H1 (cell line): ENCODE measurements at regions not wholly inside any gene's neighbourhood (a gene's known extent, or its start where the extent isn't known, plus 50 kb on each side); places are given as distances from the start of the nearest gene placed in this dataset.

Experiments used
- CTCF ChIA-PET: fragments of 300-600 bp; sonication (Branson Sonifier 250); formaldehyde crosslinking; loops from one replicate; lab custom pipeline; 2021; ENCODE audit not compliant: partially characterized antibody; lab: Charles Lee
- POLR2A ChIA-PET: fragments of 300-600 bp; sonication (Branson Sonifier 250); formaldehyde crosslinking; loops from one replicate; lab custom pipeline; 2021; ENCODE audit warnings: inconsistent platforms; ENCODE audit not compliant: partially characterized antibody; lab: Charles Lee
- DNase-seq, 2 experiments: peaks; one replicate each; pipeline versions ENCODE4 v3.0.0 to v3.0.0-alpha.2; 2010 to 2022; ENCODE audit warnings: low spot score in 2 of 2, low read depth in 1 of 2, mixed read lengths in 1 of 2
- FAIRE-seq: peaks from 2 replicates; lab custom pipeline; 2011; peaks lifted over from hg19 to GRCh38; lab: Jason Lieb, UNC
- H2AFZ ChIP-seq: 2 replicates; pipeline ENCODE4 v1.8.1; 2012; ENCODE audit warnings: low read length, inconsistent platforms
- H2AK5ac ChIP-seq: 2 replicates; pipeline ENCODE4 v1.6.1; 2013; ENCODE audit warnings: low read depth, low read length
- H2BK120ac ChIP-seq: replicated peaks from 2 replicates; pipeline ENCODE3; 2013; ENCODE audit warnings: low read depth, low read length, inconsistent platforms
- H2BK12ac ChIP-seq: 2 replicates; pipeline ENCODE4 v1.6.1; 2013; ENCODE audit warnings: low read depth, low read length
- H2BK15ac ChIP-seq: 2 replicates; pipeline ENCODE4 v1.6.1; 2013; ENCODE audit warnings: low read length
- H2BK20ac ChIP-seq: 2 replicates; pipeline ENCODE4 v1.6.1; 2013; ENCODE audit warnings: low read length
- H2BK5ac ChIP-seq: 2 replicates; pipeline ENCODE4 v1.6.1; 2013; ENCODE audit warnings: low read depth, low read length
- H3K14ac ChIP-seq: 2 replicates; pipeline ENCODE4 v1.6.1; 2013; ENCODE audit warnings: inconsistent platforms; ENCODE audit not compliant: insufficient read length
- H3K18ac ChIP-seq: 2 replicates; pipeline ENCODE4 v1.6.1; 2013; ENCODE audit warnings: low read length; ENCODE audit errors: extremely low read depth
- H3K23ac ChIP-seq: 2 replicates; pipeline ENCODE4 v1.6.1; 2013; ENCODE audit warnings: inconsistent platforms; ENCODE audit not compliant: insufficient read length
- H3K23me2 ChIP-seq: 2 replicates; pipeline ENCODE4 v1.6.1; 2013; ENCODE audit warnings: low read depth, low read length
- H3K27ac ChIP-seq: 2 replicates; pipeline ENCODE4 v1.6.1; 2011; ENCODE audit warnings: low read depth, low read length, inconsistent platforms
- H3K27me3 ChIP-seq, 4 experiments: replicated peaks in 1 of 4; 1 replicate in 1 of 4; 2 replicates in 3 of 4; pipeline versions ENCODE4 v1.6.1 to v1.8.1; 2011 to 2013; ENCODE audit warnings: low read length in 3 of 4, mild to moderate bottlenecking in 3 of 4, inconsistent platforms in 2 of 4, mixed read lengths in 2 of 4, moderate library complexity in 1 of 4; ENCODE audit not compliant: control insufficient read depth in 3 of 4, insufficient read depth in 3 of 4; ENCODE audit errors: extremely low read depth in 1 of 4
- H3K36me3 ChIP-seq, 4 experiments: 2 replicates each; pipeline versions ENCODE4 v1.6.1 to v1.8.1; 2011 to 2013; ENCODE audit warnings: mild to moderate bottlenecking in 4 of 4, low read length in 3 of 4, moderate library complexity in 2 of 4, control low read depth in 1 of 4, inconsistent platforms in 1 of 4; ENCODE audit not compliant: insufficient read depth in 4 of 4, control insufficient read depth in 2 of 4
- H3K4ac ChIP-seq: replicated peaks from 2 replicates; pipeline ENCODE3; 2013; ENCODE audit warnings: low read length, low read depth, mixed read lengths, inconsistent platforms; ENCODE audit not compliant: insufficient read length
- H3K4me1 ChIP-seq, 4 experiments: replicated peaks in 1 of 4; 1 replicate in 1 of 4; 2 replicates in 3 of 4; pipeline versions ENCODE4 v1.6.1 to v1.8.1; 2011 to 2013; ENCODE audit warnings: low read length in 3 of 4, inconsistent platforms in 2 of 4, mixed read lengths in 1 of 4; ENCODE audit not compliant: insufficient read depth in 4 of 4, control insufficient read depth in 3 of 4
- H3K4me2 ChIP-seq, 2 experiments: 2 replicates each; pipeline versions ENCODE4 v1.6.1 to v1.8.1; 2011 to 2013; ENCODE audit warnings: low read depth in 2 of 2, low read length in 2 of 2, control low read depth in 1 of 2, inconsistent platforms in 1 of 2, mild to moderate bottlenecking in 1 of 2; ENCODE audit not compliant: insufficient read depth in 1 of 2
- H3K4me3 ChIP-seq, 4 experiments: fragments of 200-600, 300-600 bp in 1 of 4; sonication (generic), shearing (Covaris generic), sonication (Bioruptor Twin) in 1 of 4; 2 replicates each; pipeline versions ENCODE4 v1.5.1 to v1.8.1; 2011 to 2016; ENCODE audit warnings: low read length in 4 of 4, low read depth in 3 of 4, control low read depth in 2 of 4, inconsistent platforms in 2 of 4, mild to moderate bottlenecking in 2 of 4, mixed read lengths in 1 of 4, moderate library complexity in 1 of 4; ENCODE audit not compliant: insufficient read depth in 2 of 4; ENCODE audit errors: extremely low read depth in 1 of 4
- H3K56ac ChIP-seq: replicated peaks from 2 replicates; pipeline ENCODE3; 2013; ENCODE audit warnings: low read depth, mild to moderate bottlenecking, mixed read lengths, low read length, inconsistent platforms; ENCODE audit not compliant: insufficient read length
- H3K79me1 ChIP-seq: 2 replicates; pipeline ENCODE4 v1.6.1; 2013; ENCODE audit warnings: low read depth, low read length, control low read depth
- H3K79me2 ChIP-seq, 2 experiments: 2 replicates each; pipeline versions ENCODE4 v1.6.1 to v1.8.1; 2012 to 2013; ENCODE audit warnings: low read length in 2 of 2, mild to moderate bottlenecking in 2 of 2, inconsistent platforms in 1 of 2; ENCODE audit not compliant: insufficient read depth in 2 of 2, control insufficient read depth in 1 of 2
- H3K9ac ChIP-seq, 4 experiments: replicated peaks in 1 of 4; 1 replicate in 1 of 4; 2 replicates in 3 of 4; pipeline versions ENCODE4 v1.6.1 to v1.8.1; 2011 to 2013; ENCODE audit warnings: low read depth in 3 of 4, low read length in 3 of 4, control low read depth in 2 of 4, mild to moderate bottlenecking in 2 of 4, moderate library complexity in 2 of 4, inconsistent platforms in 1 of 4; ENCODE audit errors: extremely low read depth in 1 of 4
- H3K9me3 ChIP-seq, 2 experiments: 2 replicates each; pipeline versions ENCODE4 v1.6.1 to v1.8.1; 2012 to 2013; ENCODE audit warnings: mild to moderate bottlenecking in 2 of 2, moderate library complexity in 2 of 2, control low read depth in 1 of 2, inconsistent platforms in 1 of 2, low read depth in 1 of 2, low read length in 1 of 2, mixed read lengths in 1 of 2; ENCODE audit not compliant: insufficient read depth in 2 of 2
- H4K20me1 ChIP-seq, 2 experiments: replicated peaks in 1 of 2; 2 replicates each; pipeline versions ENCODE3 to v1.8.1; 2011 to 2013; ENCODE audit warnings: inconsistent platforms in 2 of 2, low read length in 2 of 2, mild to moderate bottlenecking in 1 of 2; ENCODE audit not compliant: insufficient read depth in 2 of 2, control insufficient read depth in 1 of 2
- H4K5ac ChIP-seq: 2 replicates; pipeline ENCODE4 v1.6.1; 2013; ENCODE audit warnings: low read length, low read depth, mixed read lengths, inconsistent platforms; ENCODE audit not compliant: insufficient read length
- H4K8ac ChIP-seq: 2 replicates; pipeline ENCODE4 v1.8.0; 2013; ENCODE audit warnings: mild to moderate bottlenecking, moderate library complexity, low read length, inconsistent platforms; ENCODE audit not compliant: insufficient read depth; ENCODE audit errors: extremely low read depth
- H4K91ac ChIP-seq: replicated peaks from 2 replicates; pipeline ENCODE3; 2013; ENCODE audit warnings: low read length, mixed read lengths, inconsistent platforms; ENCODE audit not compliant: insufficient read length
- ASH2L ChIP-seq: fragments of 200-600, 300-600 bp; sonication (generic); IDR thresholded peaks from one replicate; pipeline ENCODE4 v1.7.1; 2017; ENCODE audit warnings: low read length
- CBX5 ChIP-seq: fragments of 300-800, 300-1000 bp; sonication (generic); IDR thresholded peaks from 2 replicates; pipeline ENCODE4 v1.7.1; 2016; ENCODE audit warnings: antibody characterized with exemption, low read length, low read depth
- EGR1 ChIP-seq: IDR thresholded peaks from 2 replicates; pipeline ENCODE4 v1.6.1; 2011; ENCODE audit warnings: low read depth, low read length, borderline replicate concordance
- EZH2 ChIP-seq: fragments of 200-600 bp; sonication (generic); IDR thresholded peaks from 2 replicates; pipeline ENCODE4 v1.7.1; 2012; ENCODE audit warnings: low read depth, mild to moderate bottlenecking, moderate library complexity, low read length, inconsistent platforms; ENCODE audit not compliant: severe bottlenecking
- FOSL1 ChIP-seq: IDR thresholded peaks from 2 replicates; pipeline ENCODE4 v1.6.1; 2011; ENCODE audit warnings: mild to moderate bottlenecking, low read depth, low read length, moderate library complexity; ENCODE audit not compliant: insufficient read depth
- KDM4A ChIP-seq: IDR thresholded peaks from one replicate; pipeline ENCODE4 v1.7.1; 2012; ENCODE audit warnings: low read depth, mild to moderate bottlenecking, moderate library complexity, low read length, inconsistent platforms; ENCODE audit not compliant: severe bottlenecking
- POLR2AphosphoS5 ChIP-seq: IDR thresholded peaks from 2 replicates; pipeline ENCODE4 v1.6.1; 2011; ENCODE audit warnings: low read depth, low read length
- RFX5 ChIP-seq: IDR thresholded peaks from 2 replicates; pipeline ENCODE4 v1.6.1; 2011; ENCODE audit warnings: low read depth, low read length, improper control_type of control experiment, borderline replicate concordance
- SAP30 ChIP-seq: fragments of 300-600 bp; sonication (generic); IDR thresholded peaks from 2 replicates; pipeline ENCODE4 v1.7.1; 2012; ENCODE audit warnings: low read length, moderate library complexity, mild to moderate bottlenecking, inconsistent platforms; ENCODE audit not compliant: insufficient read depth, insufficient replicate concordance
- SP4 ChIP-seq: IDR thresholded peaks from 2 replicates; pipeline ENCODE4 v1.6.1; 2012; ENCODE audit warnings: low read length, inconsistent platforms
- SUZ12 ChIP-seq: fragments of 200-600 bp; sonication (generic); IDR thresholded peaks from 2 replicates; pipeline ENCODE4 v1.6.1; 2012; ENCODE audit warnings: mild to moderate bottlenecking, inconsistent platforms, low read length, moderate library complexity, mixed read lengths
- USF2 ChIP-seq: IDR thresholded peaks from 2 replicates; pipeline ENCODE4 v1.6.1; 2011; ENCODE audit warnings: low read length, improper control_type of control experiment
- WGBS, 2 experiments: shearing (Covaris generic) in 1 of 2; methylation state at CpG; one replicate each; pipeline versions ENCODE4 v1.1.6 to v1.1.7; 2013 to 2015; ENCODE audit warnings: low lambda C conversion rate in 2 of 2, mixed read lengths in 2 of 2, inconsistent platforms in 1 of 2, low coverage in 1 of 2, missing lambda C conversion rate in 1 of 2; ENCODE audit not compliant: insufficient replicate concordance in 2 of 2, insufficient coverage in 1 of 2, insufficient read length in 1 of 2; ENCODE audit errors: extremely low coverage in 1 of 2, missing lambda C conversion rate in 1 of 2; 5-methylcytosine and 5-hydroxymethylcytosine counted together
- TF ChIP-seq, protein P1 (sequence below): IDR thresholded peaks from 2 replicates; pipeline ENCODE4 v1.6.1; 2012; ENCODE audit warnings: inconsistent platforms

DNA sequence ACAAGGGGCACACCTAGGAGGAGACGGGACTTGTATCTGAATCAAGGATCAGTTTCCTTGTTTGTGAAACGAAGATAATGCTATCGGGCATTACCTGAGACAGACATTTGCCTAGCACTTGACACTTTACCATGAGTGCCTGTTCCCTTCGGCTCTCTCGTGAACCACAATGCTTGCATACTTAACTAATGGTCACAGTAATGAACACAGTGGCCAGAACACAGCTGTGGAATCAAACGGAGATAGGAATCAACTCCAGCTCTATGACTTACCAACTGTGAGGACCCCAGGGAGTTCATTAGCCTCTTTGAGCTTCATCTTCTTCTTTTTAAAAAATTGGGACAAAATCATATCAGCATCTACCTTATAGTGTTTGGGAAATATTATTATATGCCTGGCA lies 207.8 kb downstream of the DRD1 start:
- no peak overlapping the region for H2BK120ac ChIP-seq
- no peak overlapping the region for H2AK5ac ChIP-seq
- no peak overlapping the region for H4K91ac ChIP-seq
- no peaks in the 10 kb centered on the region for H3K79me1 ChIP-seq
- no peak overlapping the region for H3K27ac ChIP-seq
- no peak overlapping the region for H2BK12ac ChIP-seq
- FAIRE-seq (no peak), DNase-seq (no peak)
- H2AFZ ChIP-seq: no peak overlapping the region
- H3K4me2 ChIP-seq: no peak overlapping the region
- H2BK20ac ChIP-seq: no peak overlapping the region
- H3K27me3 ChIP-seq: no peaks in the 10 kb centered on the region
- H4K20me1 ChIP-seq: no peaks in the 10 kb centered on the region
- no peaks in the 10 kb centered on the region for H3K79me2 ChIP-seq
- H3K23ac ChIP-seq: no peak overlapping the region
- H2BK5ac ChIP-seq: no peak overlapping the region
- no peak overlapping the region for H3K14ac ChIP-seq
- no peaks in the 10 kb centered on the region for H3K4me1 ChIP-seq
- H3K4me3 ChIP-seq: no peak overlapping the region
- H4K5ac ChIP-seq: no peak overlapping the region
- H4K8ac ChIP-seq: no peak overlapping the region
- POLR2A ChIA-PET: no interaction called here
- no peak overlapping the region for H3K4ac ChIP-seq
- H3K9ac ChIP-seq: no peak overlapping the region
- H3K23me2 ChIP-seq: no peaks in the 10 kb centered on the region
- CTCF ChIA-PET: interaction anchor here (1.2 to 1.7 kb wide), 2 partner anchors 46 to 288 kb away, joined by 3 read pairs; no protein-coding TSS in a partner anchor
- no peak overlapping the region for H3K56ac ChIP-seq
- no peaks in the 10 kb centered on the region for H3K9me3 ChIP-seq
- WGBS, 2 experiments: 83% methylated on average over 6 of the region's 6 CpGs; no CpG with 5 or more reads in 1 of the 2 experiments
- no peak overlapping the region for H3K18ac ChIP-seq
- H3K36me3 ChIP-seq: no peaks in the 10 kb centered on the region
- H2BK15ac ChIP-seq: no peak overlapping the region
- TF ChIP-seq EGR1 (no peak), SP4 (no peak), CBX5 (no peak), SUZ12 (no peak), RFX5 (no peak), ASH2L (no peak), SAP30 (no peak), POLR2AphosphoS5 (no peak), USF2 (no peak), EZH2 (no peak), FOSL1 (no peak), KDM4A (no peak)
- TF ChIP-seq, protein P1, sequence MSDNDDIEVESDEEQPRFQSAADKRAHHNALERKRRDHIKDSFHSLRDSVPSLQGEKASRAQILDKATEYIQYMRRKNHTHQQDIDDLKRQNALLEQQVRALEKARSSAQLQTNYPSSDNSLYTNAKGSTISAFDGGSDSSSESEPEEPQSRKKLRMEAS: no peak
